ENCODE measurements at regions not wholly inside any gene's neighbourhood (a gene's known extent, or its start where the extent isn't known, plus 50 kb on each side); places are given as distances from the start of the nearest gene placed in this dataset.
A peak's percentile ranks its signal among the peaks of the same experiment; 100 is the strongest.

DNA sequence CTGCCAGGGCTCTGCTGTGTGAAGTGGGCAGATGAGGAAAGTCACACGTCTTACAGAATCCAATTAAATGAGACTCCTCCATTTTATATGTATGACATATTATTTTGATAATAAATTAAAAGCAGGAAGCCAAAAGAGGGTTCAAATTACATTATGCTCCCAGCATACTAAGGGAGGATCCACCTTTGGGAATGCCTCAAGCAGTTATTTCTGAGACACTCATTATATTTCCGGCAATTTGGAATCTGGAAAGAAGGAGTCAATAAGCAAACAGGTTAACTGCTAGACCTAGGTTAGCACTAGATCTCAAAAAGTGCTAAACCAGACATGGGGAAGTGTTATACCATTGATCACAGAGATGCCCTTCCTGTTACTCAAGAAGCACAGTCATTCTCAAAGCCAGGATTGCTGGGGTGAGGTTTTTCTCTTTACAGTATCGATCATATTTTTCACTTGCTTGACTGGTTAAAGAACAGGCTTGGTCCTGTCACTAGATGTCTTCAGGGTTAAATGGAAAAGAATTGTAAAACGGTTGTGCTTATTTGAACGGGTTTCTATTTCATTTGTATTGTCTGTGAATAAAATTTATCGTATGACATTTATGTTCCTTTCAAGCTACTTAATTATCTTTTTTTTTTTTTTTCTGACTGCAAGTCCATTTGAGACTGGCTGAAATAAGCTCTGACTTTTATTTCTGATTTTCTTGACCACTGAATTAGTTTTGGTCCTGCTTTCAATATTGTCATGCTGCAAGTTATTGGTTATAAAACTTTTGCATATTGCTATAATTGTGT lies 523.2 kb downstream of the KLF12 start:
- DNase-seq (ENCODE audit: low spot score), result no peak

GRCh38 chr13:73608711-73609485 lies 525.3 kb downstream of the KLF12 start:
- DNase-seq (ENCODE audit: low spot score), result no peak

DNA sequence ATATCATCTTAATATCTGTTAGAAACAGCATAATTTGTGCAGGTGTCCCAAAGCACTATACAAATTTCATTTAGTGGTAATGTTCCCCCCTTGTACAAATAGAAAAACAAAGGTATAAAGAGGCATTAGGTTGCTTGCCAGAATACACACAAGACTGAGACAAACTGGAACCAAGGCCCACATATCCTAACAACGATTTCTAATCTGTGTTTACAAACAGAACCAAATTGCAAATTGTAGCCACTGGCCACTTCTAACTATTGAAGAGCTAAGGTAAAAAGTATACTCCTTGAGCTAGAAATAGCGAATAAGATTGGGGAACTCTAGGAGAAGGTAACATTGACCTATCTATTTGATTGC lies 526.1 kb downstream of the KLF12 start:
- no peak for DNase-seq (ENCODE audit: low spot score)

- DNase-seq (ENCODE audit: low spot score), result no peak
Measured at GRCh38 chr13:73607489-73608156, 526.6 kb downstream of the KLF12 start.

GRCh38 chr13:73603646-73604045 lies 530.6 kb downstream of the KLF12 start:
- DNase-seq (ENCODE audit: low spot score), result no peak

DNA sequence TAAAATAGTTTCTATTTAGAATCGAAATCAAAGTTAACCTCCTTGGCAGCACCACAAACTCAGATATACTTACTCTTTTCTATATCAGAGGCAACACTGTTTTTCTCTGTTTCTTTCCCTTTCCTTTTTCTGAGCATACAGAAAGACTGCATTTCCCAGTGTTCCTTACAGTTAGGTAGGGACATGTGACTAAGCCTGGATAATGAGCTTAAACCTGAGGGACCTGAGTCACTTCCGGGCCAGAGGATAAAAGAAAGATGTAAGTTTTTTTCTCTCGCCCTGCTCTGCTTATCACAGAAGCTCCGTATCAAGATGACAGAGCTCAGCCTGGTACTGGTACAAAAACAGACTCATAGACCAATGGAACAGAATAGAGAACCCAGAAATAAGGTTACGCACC lies 531.9 kb downstream of the KLF12 start:
- DNase-seq (ENCODE audit: low spot score), result peak; percentile 3

DNA sequence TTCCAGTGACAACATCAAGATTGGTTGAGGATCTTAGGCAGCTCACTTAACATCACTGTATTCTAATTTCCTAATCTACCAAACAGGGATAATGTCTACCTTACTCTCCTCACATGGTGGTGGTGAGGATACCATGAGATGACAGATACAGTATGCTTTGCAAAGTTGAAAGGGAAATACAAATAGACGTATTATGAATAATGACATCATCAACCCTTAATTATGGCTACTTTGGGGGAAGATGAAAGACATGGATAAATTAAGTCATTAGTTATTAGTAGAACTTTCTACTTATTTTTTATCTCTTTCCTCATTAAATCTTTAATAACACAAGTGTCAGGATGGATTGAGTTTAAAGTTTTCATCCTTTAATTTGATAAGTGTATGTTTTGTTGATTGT lies 532.5 kb downstream of the KLF12 start:
- no peak for DNase-seq (ENCODE audit: low spot score)

DNA sequence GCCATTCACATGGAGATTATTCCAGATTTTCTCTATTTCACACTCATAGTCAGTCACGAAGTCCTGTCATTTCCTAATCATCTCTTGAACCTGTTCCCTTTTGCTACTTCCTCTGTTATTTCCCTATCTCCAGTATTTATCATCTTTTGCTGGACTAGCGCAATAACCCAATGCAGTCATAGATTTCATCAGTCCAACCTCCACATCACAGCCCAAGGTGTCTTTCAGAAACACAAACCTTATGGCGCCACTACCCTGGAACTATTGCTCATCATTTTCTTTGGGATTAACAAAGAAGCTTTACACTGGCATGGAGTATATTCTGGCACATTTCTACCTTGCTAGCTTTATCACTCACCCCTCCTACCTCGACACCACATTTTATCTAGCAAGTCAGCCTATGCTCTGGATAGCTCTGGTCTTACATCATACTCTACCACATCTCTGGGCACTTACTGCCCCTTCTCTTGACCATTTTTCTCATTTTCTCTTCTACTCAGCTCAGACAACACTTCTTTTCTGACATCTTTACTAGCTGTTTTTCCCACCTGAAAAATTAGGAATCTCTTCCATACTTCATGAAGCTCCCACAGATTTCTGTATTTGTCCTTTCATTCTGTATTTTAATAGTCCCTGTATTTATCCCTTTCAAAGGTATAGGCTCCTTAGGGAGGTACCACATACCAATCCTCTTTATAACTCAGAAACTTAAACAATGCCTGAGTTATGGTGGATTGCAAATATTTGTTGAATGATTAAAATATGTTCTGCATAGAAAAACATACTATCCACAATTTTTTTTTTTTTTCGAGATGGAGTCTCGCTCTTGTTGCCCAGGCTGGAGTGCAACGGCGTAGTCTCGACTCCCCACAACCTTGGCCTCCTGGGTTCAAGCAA lies 534.7 kb downstream of the KLF12 start:
- no peak for DNase-seq (ENCODE audit: low spot score)

DNA sequence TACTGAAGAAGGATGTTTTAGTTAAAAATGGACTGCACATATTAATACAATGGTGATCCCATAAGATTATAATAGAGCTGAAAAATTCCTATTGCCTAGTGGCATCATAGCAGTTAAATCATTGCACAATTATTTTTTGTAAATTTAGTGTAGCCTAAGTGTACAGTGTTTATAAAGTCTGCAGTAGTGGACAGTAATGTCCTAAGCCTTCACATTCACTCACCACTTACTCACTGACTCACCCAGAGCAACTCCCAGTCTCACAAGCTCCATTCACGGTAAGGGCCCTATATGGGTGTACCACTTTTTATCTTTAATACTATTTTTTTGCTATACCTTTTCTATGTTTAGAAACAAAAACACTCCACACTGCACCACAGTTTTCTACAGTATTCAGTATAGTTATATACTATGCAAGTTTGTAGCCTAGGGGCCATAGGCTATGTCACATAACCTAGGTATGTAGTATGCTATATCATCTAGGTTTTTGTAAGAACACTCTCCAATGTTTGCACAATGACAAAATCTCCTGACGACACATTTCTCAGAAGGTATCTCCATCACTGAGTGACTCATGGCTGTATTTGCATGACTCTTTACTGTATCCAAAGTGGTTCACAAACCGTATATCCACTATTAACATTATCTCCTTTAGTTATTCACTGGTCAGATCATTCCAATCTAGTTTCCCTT lies 536.0 kb downstream of the KLF12 start:
- DNase-seq (ENCODE audit: low spot score), result no peak

- DNase-seq (ENCODE audit: low spot score), result no peak
Measured at GRCh38 chr13:73596382-73596781, 537.6 kb downstream of the KLF5 start.

DNA sequence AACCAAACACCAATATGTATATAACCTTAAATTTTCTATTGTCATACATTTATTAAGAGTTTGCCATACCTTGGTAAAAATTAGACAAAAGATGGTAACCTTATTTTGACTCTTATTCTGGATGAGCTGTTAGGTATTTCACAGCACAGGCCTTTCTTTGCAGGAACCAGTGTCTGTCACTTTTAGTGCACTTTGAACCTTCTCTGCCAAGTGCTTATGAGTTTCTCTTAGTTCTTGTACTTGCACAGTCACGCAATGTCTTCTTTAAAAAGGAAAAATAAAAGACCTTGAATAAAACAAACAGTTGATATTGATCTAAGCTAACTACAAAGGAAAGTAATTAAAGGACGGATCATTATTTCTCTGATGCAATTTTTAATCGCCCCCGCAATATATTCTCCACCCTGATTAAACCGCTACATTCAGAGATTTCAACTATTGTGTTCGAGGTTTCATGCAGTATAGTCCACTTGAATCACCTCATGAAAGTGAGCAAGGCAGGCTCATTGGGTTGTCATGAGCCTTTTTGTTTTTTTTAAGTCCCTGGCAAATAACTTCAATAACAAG lies 534.5 kb downstream of the KLF5 start:
- no peak for DNase-seq (ENCODE audit: low spot score)

DNA sequence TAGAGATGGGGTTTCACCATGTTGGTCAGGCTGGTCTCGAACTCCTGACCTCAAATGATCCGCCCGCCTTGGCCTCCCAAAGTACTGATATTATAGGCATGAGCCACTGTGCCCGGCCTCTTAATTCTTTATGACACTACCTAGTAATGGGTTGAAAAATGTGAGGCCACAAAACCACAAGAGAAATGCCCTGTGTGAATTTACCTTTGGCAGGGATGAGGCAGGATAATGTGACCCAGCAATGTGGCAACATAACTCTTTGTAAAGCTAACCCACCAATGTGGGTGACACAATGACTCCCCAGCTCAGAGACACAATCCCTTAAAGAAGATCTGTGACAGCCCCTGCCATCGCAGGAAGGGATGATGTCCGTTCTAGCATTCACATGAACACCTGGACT lies 533.1 kb downstream of the KLF5 start:
- DNase-seq (ENCODE audit: low spot score), result no peak

- no peak for DNase-seq (ENCODE audit: low spot score)
Measured at GRCh38 chr13:73590795-73591194, 532.0 kb downstream of the KLF5 start.

GRCh38 chr13:73585236-73585635 lies 526.4 kb downstream of the KLF5 start:
- DNase-seq (ENCODE audit: low spot score), result no peak

- DNase-seq (ENCODE audit: low spot score), result no peak
Measured at GRCh38 chr13:73583331-73583730, 524.5 kb downstream of the KLF5 start.

DNA sequence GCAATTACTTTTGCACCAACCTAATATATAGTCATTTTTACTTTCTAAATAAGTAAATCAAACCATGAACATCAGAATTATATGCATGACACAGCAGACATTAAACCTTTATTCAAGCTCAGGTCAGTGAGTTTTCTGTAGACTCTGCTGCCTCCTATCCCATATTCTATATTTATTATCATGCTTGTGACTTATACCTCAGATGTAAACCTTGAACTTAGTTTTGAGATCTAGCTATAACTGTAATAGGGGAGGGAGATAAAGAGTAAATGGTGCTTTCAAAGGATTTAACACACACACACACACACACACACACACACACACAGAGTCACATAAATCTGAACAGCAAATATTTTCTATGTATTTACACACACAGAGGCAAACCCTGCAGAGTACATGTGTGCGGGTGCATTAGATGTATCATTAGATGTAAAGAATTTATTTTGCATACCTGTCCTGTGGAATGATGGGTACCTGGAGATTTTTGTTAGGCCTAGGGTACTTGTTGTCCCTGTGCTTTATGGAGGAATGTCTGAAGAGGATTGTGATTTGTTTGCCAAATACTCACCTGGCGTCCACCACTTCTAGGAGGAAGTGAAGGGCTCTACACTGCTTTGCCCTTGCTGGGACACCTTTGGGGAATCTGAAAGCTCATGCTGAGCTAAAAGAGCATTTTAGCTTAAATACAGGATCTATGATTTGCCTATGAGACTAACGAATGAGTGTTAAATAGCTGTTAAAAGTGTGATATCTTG lies 521.9 kb downstream of the KLF5 start:
- no peak for DNase-seq (ENCODE audit: low spot score)

- DNase-seq (ENCODE audit: low spot score), result no peak
Measured at GRCh38 chr13:73579574-73580274, 520.9 kb downstream of the KLF5 start.

DNA sequence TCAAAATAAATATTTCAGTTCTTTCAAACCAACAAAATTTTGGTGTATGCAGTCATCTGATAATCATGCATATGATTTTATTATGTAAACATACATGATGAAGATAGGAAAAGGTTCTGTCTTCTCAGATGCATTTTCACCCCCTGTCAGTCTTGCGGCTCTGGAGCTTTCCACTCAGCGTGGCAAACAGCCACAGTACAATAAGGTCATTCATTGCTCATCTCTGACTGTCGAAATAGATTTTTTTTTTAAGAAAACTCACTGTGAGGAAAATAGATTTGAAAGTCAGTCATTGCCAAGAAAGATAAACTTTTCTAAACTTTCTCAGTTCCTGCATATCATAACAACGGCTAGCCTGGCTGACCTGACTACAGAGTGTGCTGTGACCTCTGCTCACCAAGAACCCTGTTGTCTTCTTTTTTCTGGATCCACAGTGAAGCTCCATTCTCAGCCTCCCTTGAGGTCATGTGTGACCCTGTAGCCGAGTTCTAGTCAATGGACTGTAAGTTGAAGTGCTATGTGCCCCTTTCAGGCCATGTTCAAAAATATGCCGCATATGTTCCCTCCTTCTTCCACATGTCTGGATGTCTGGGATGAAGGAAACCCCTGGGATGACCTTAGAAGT lies 519.6 kb downstream of the KLF5 start:
- DNase-seq (ENCODE audit: low spot score), result no peak

DNA sequence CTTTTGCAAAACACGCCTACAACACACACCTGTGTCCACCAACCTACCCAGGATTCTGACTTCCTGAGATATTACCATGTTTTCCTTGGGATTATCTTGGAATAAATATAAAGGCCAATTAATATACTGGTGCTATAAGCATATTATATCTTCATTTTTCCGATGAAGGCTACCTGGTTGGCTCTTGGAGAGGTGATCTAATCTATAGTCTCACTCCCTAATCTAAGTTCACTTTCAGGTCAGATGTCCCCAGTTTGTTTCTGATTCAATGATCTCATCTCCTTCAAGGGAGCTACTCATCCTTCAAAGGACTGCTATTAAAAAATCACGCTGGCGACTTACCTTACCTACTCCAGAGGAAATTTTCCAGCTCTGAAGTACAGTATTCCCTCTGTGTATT lies 517.5 kb downstream of the KLF5 start:
- DNase-seq (ENCODE audit: low spot score), result no peak

Measured in CD4-positive, alpha-beta T cell treated with Interleukin-15 for 4 hours (primary cell).